SK-N-SH (cell line): ENCODE measurements at regions not wholly inside any gene's neighbourhood (a gene's known extent, or its start where the extent isn't known, plus 50 kb on each side); places are given as distances from the start of the nearest gene placed in this dataset.

Source experiments
- CTCF ChIA-PET: fragments of 300-600, 350-600 bp; formaldehyde crosslinking; extraction: SDS; loops from one replicate; lab custom pipeline; 2021; lab: Yijun Ruan, JAX
- POLR2A ChIA-PET: fragments of 350-600 bp; sonication (Branson Sonifier 250); formaldehyde crosslinking; extraction: SDS; loops from one replicate; lab custom pipeline; 2020; ENCODE audit warnings: antibody characterized with exemption, inconsistent platforms; lab: Yijun Ruan, JAX
- DNase-seq: peaks from one replicate; pipeline ENCODE4 v3.0.0; 2012
- H2AFZ ChIP-seq: fragments of 200-600 bp; sonication (generic); 2 replicates; pipeline ENCODE4 v1.8.1; 2016; ENCODE audit warnings: antibody characterized with exemption, mild to moderate bottlenecking, low read depth
- H3F3A ChIP-seq: fragments of 200-600 bp; sonication (generic); replicated peaks from 2 replicates; pipeline ENCODE3; 2016; ENCODE audit warnings: antibody characterized with exemption, mild to moderate bottlenecking; ENCODE audit not compliant: insufficient read depth
- H3K27ac ChIP-seq, 2 experiments: fragments of 200-500 bp in 1 of 2; fragments of 200-600 bp in 1 of 2; sonication (Bioruptor generic) in 1 of 2; sonication (generic), shearing (Covaris generic) in 1 of 2; 2 replicates each; pipeline versions ENCODE4 v1.5.1 to v1.6.1; 2014 to 2016; ENCODE audit warnings: low read depth in 2 of 2, inconsistent platforms in 1 of 2, low read length in 1 of 2, mild to moderate bottlenecking in 1 of 2, mixed read lengths in 1 of 2
- H3K27me3 ChIP-seq: fragments of 200-600 bp; sonication (generic), shearing (Covaris generic); 2 replicates; pipeline ENCODE4 v1.6.1; 2016; ENCODE audit warnings: mixed run types; ENCODE audit not compliant: insufficient read depth
- H3K36me3 ChIP-seq, 2 experiments: fragments of 200-500 bp in 1 of 2; fragments of 200-600 bp in 1 of 2; sonication (Bioruptor generic) in 1 of 2; sonication (generic) in 1 of 2; replicated peaks in 1 of 2; 2 replicates each; pipeline versions ENCODE3 to v1.5.1; 2014 to 2016; ENCODE audit warnings: low read length in 1 of 2, mild to moderate bottlenecking in 1 of 2; ENCODE audit not compliant: insufficient read depth in 2 of 2, control insufficient read depth in 1 of 2
- H3K4me1 ChIP-seq, 2 experiments: fragments of 200-500 bp in 1 of 2; fragments of 200-600 bp in 1 of 2; sonication (Bioruptor generic) in 1 of 2; sonication (generic), shearing (Covaris generic) in 1 of 2; 2 replicates each; pipeline versions ENCODE4 v1.5.1 to v1.6.1; 2014 to 2016; ENCODE audit warnings: low read depth in 1 of 2, low read length in 1 of 2, mixed run types in 1 of 2; ENCODE audit not compliant: insufficient read depth in 2 of 2, control insufficient read depth in 1 of 2
- H3K4me2 ChIP-seq: fragments of 200-600 bp; sonication (generic), shearing (Covaris generic); 2 replicates; pipeline ENCODE4 v1.6.1; 2017; ENCODE audit warnings: mixed run types
- H3K4me3 ChIP-seq, 2 experiments: fragments of 200-500 bp in 1 of 2; fragments of 200-600 bp in 1 of 2; sonication (Bioruptor generic) in 1 of 2; sonication (generic), shearing (Covaris generic) in 1 of 2; 2 replicates each; pipeline versions ENCODE4 v1.5.1 to v1.8.1; 2014 to 2016; ENCODE audit warnings: low read depth in 2 of 2, inconsistent platforms in 1 of 2, low read length in 1 of 2, mild to moderate bottlenecking in 1 of 2, mixed read lengths in 1 of 2, moderate library complexity in 1 of 2
- H3K79me2 ChIP-seq: fragments of 200-600 bp; sonication (generic); 2 replicates; pipeline ENCODE4 v1.8.1; 2017; ENCODE audit warnings: mild to moderate bottlenecking; ENCODE audit not compliant: insufficient read depth
- H3K9ac ChIP-seq: fragments of 200-600 bp; sonication (generic); 2 replicates; pipeline ENCODE4 v1.6.1; 2017; ENCODE audit warnings: mixed run types
- H3K9me2 ChIP-seq: fragments of 200-600 bp; sonication (generic); 2 replicates; pipeline ENCODE4 v1.6.1; 2017; ENCODE audit warnings: mixed run types
- H3K9me3 ChIP-seq: fragments of 200-600 bp; sonication (generic); 2 replicates; pipeline ENCODE4 v1.6.1; 2017; ENCODE audit warnings: mixed run types, mild to moderate bottlenecking, moderate library complexity
- H4K20me1 ChIP-seq: fragments of 200-600 bp; sonication (generic); 2 replicates; pipeline ENCODE4 v1.6.1; 2017; ENCODE audit warnings: mild to moderate bottlenecking, mixed run types; ENCODE audit not compliant: insufficient read depth
- CTCF ChIP-seq: fragments of 200-600 bp; sonication (generic); IDR thresholded peaks from 2 replicates; pipeline ENCODE4 v1.6.1; 2017; ENCODE audit warnings: antibody characterized with exemption, mild to moderate bottlenecking, moderate library complexity
- FOXJ3 ChIP-seq: sonication (generic); formaldehyde crosslinking; IDR thresholded peaks from 2 replicates; pipeline ENCODE4 v1.5.1; 2020; ENCODE audit warnings: mild to moderate bottlenecking, missing genetic modification reagents
- FOXM1 ChIP-seq: IDR thresholded peaks from 2 replicates; pipeline ENCODE4 v1.4.0; 2012; ENCODE audit warnings: low read depth, mild to moderate bottlenecking
- GABPA ChIP-seq: IDR thresholded peaks from 2 replicates; pipeline ENCODE4 v1.4.0; 2012; ENCODE audit warnings: low read depth, mild to moderate bottlenecking
- IRF3 ChIP-seq: fragments of 150-350 bp; IDR thresholded peaks from 2 replicates; pipeline ENCODE4 v1.6.1; 2016; ENCODE audit warnings: mild to moderate bottlenecking, low read depth, low read length
- MEF2A ChIP-seq: IDR thresholded peaks from 2 replicates; pipeline ENCODE4 v1.4.0; 2012; ENCODE audit warnings: low read depth, borderline replicate concordance
- NRF1 ChIP-seq: IDR thresholded peaks from 2 replicates; pipeline ENCODE4 v1.6.1; 2012; ENCODE audit warnings: low read depth, mild to moderate bottlenecking, low read length
- POLR2AphosphoS5 ChIP-seq: IDR thresholded peaks from 2 replicates; pipeline ENCODE4 v1.6.1; 2012; ENCODE audit warnings: low read depth, low read length
- RAD21 ChIP-seq: IDR thresholded peaks from 2 replicates; pipeline ENCODE4 v1.6.1; 2012; ENCODE audit warnings: mild to moderate bottlenecking, low read length
- RCOR1 ChIP-seq: fragments of 150-350 bp; IDR thresholded peaks from 2 replicates; pipeline ENCODE4 v1.6.1; 2017; ENCODE audit warnings: antibody characterized with exemption, low read length
- RFX5 ChIP-seq: IDR thresholded peaks from 2 replicates; pipeline ENCODE4 v1.6.1; 2012; ENCODE audit warnings: mild to moderate bottlenecking, improper control_type of control experiment, low read length
- RXRA ChIP-seq: IDR thresholded peaks from 2 replicates; pipeline ENCODE4 v1.4.0; 2012; ENCODE audit warnings: low read depth, mild to moderate bottlenecking, borderline replicate concordance
- SIN3A ChIP-seq: IDR thresholded peaks from 2 replicates; pipeline ENCODE4 v1.6.1; 2012; ENCODE audit warnings: low read depth, mild to moderate bottlenecking, low read length, moderate library complexity, borderline replicate concordance
- TAF1 ChIP-seq: IDR thresholded peaks from 2 replicates; pipeline ENCODE4 v1.6.1; 2012; ENCODE audit warnings: low read depth, mild to moderate bottlenecking, low read length, moderate library complexity, borderline replicate concordance
- TCF12 ChIP-seq: IDR thresholded peaks from 2 replicates; pipeline ENCODE4 v1.4.0; 2012
- WGBS: methylation state at CpG from one replicate; pipeline ENCODE4 v1.1.6; 2017; ENCODE audit warnings: low lambda C conversion rate; 5-methylcytosine and 5-hydroxymethylcytosine counted together
- TF ChIP-seq, protein P1 (sequence below): IDR thresholded peaks from 2 replicates; pipeline ENCODE4; 2012

- Histone ChIP-seq H3K4me2 (no peak overlapping the region), H3K9me2 (no peaks in the 10 kb centered on the region), H3K9me3 (no peaks in the 10 kb centered on the region), H3K4me1 (no peaks in the 10 kb centered on the region), H3F3A (no peaks in the 10 kb centered on the region), H3K36me3 (no peaks in the 10 kb centered on the region), H2AFZ (no peak overlapping the region), H4K20me1 (no peaks in the 10 kb centered on the region), H3K27ac (no peak overlapping the region), H3K27me3 (no peaks in the 10 kb centered on the region), H3K4me3 (no peak overlapping the region), H3K79me2 (no peaks in the 10 kb centered on the region), H3K9ac (no peak overlapping the region)
- POLR2A ChIA-PET = no interaction called here
- no peak for DNase-seq
- CTCF ChIA-PET = no interaction called here
- 39% methylated on average over 2 of the region's 2 CpGs for WGBS
- TF ChIP-seq TAF1 (no peak), FOXJ3 (CRISPR knock-in tag) (no peak), RAD21 (no peak), GABPA (no peak), POLR2AphosphoS5 (no peak)
- TF ChIP-seq, protein P1, sequence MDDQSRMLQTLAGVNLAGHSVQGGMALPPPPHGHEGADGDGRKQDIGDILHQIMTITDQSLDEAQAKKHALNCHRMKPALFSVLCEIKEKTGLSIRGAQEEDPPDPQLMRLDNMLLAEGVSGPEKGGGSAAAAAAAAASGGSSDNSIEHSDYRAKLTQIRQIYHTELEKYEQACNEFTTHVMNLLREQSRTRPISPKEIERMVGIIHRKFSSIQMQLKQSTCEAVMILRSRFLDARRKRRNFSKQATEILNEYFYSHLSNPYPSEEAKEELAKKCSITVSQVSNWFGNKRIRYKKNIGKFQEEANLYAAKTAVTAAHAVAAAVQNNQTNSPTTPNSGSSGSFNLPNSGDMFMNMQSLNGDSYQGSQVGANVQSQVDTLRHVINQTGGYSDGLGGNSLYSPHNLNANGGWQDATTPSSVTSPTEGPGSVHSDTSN = no peak
Observed at GRCh38 chr3:25007974-25008658, 419.9 kb upstream of the RARB start.

DNA sequence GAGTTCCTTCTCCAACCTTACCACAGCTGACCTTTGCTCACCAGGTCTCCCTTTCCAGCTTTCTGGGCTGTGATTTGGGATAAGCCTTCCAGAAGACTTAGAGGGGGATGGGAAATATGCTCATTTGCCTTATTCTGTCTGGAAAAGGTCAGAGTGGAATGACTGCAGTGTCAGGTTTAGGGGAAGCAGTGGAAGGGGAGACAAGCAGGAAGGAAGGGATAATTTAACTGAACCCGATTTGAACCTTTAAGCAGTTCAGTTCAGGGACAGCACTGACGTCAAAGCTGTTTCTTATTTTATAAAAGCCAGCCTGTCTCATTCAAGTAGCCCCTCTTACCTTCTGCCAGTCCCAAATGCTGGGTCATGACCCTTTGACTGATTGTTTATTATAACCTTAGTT, 418.4 kb upstream of the RARB start:
- H3K4me3 ChIP-seq = no peak overlapping the region
- TF ChIP-seq, protein P1 = no peak
- TF ChIP-seq MEF2A = no peak
- TF ChIP-seq FOXM1 = no peak
- TF ChIP-seq IRF3 = no peak
- no peak for TF ChIP-seq CTCF
- no peak for TF ChIP-seq NRF1
- TF ChIP-seq RFX5 = no peak
- TF ChIP-seq TCF12 = no peak
- TF ChIP-seq RXRA = no peak
- TF ChIP-seq SIN3A = no peak
- TF ChIP-seq FOXJ3 (CRISPR knock-in tag) = no peak
- TF ChIP-seq RCOR1 = no peak
- no peak overlapping the region for H3K27ac ChIP-seq
- no peaks in the 10 kb centered on the region for H4K20me1 ChIP-seq
- no peaks in the 10 kb centered on the region for H3K36me3 ChIP-seq
- no peaks in the 10 kb centered on the region for H3K9me2 ChIP-seq
- POLR2A ChIA-PET = no interaction called here
- no peaks in the 10 kb centered on the region for H3K9me3 ChIP-seq
- CTCF ChIA-PET = no interaction called here
- H3K4me1 ChIP-seq = no peaks in the 10 kb centered on the region
- no peaks in the 10 kb centered on the region for H3K27me3 ChIP-seq
- DNase-seq = no peak
- H3K79me2 ChIP-seq = no peaks in the 10 kb centered on the region
- WGBS = 41% methylated on average over 2 of the region's 2 CpGs
- H3K4me2 ChIP-seq = no peak overlapping the region
- H2AFZ ChIP-seq = no peak overlapping the region
- H3K9ac ChIP-seq = no peak overlapping the region
- no peaks in the 10 kb centered on the region for H3F3A ChIP-seq
